ENCODE measurements at regions not wholly inside any gene's neighbourhood (a gene's known extent, or its start where the extent isn't known, plus 50 kb on each side); places are given as distances from the start of the nearest gene placed in this dataset.

DNA sequence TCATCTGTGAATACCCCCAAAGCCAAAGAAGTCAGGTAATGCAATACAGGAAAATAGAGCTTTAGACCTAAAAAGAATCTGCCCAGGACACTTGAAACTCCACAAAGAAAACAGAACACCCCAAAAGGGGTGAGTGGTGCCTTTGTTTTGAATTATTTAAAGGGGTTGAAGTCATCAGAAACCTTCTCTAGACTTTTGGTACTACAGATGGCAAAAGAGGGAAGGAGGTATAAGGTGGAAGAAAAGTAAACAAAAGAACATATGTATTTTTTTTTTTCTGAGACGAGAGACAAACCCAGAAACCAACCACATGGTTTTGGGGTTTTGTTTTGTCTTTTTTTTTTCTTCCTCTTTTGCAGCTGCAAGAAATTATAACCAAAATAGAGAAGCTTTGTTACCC is 1477.8 kb downstream of the C4orf33 start:
- Histone ChIP-seq H3K4me3 (ENCODE audit: low read depth in 1 of 2, low read length in 2 of 2) (no peak overlapping the region), H3K36me3 (ENCODE audit: control insufficient read depth in 1 of 2, insufficient read depth in 2 of 2, low read length in 2 of 2) (no peaks in the 10 kb centered on the region), H3K9me3 (ENCODE audit: control insufficient read depth in 1 of 2, low read length in 2 of 2) (no peaks in the 10 kb centered on the region), H3K27me3 (ENCODE audit: control insufficient read depth in 1 of 2, insufficient read depth in 2 of 2, low read length in 2 of 2) (no peaks in the 10 kb centered on the region), H3K4me1 (ENCODE audit: control insufficient read depth in 1 of 2, insufficient read depth in 2 of 2, low read length in 2 of 2) (no peaks in the 10 kb centered on the region), H3K27ac (ENCODE audit: low read depth, low read length) (no peak overlapping the region), H3K9ac (ENCODE audit: low read depth in 1 of 2, low read length in 2 of 2) (no peak overlapping the region)

DNA sequence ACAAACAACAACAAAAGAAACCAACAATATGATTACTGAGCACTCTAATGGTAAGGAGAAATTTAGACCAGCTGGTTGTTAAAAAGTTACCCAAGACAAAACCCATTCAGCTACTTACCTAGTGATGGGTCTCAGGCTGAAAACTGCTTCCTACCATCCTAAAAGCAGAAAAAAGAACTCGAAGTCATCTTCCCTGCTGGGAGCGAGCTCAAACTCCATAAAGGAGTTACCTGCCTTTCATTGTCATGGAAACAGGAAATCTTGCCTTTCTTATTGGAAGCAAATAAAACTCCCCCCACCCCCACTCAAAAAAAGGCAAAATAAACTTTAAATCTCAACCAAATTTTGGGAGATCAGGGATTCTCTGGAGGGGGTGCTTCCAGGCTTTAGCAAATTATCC is 1478.3 kb downstream of the C4orf33 start:
- H3K9ac ChIP-seq (ENCODE audit: low read depth in 1 of 2, low read length in 2 of 2), result no peak overlapping the region
- no peaks in the 10 kb centered on the region for H3K36me3 ChIP-seq (ENCODE audit: control insufficient read depth in 1 of 2, insufficient read depth in 2 of 2, low read length in 2 of 2)
- no peaks in the 10 kb centered on the region for H3K9me3 ChIP-seq (ENCODE audit: control insufficient read depth in 1 of 2, low read length in 2 of 2)
- no peak overlapping the region for H3K27ac ChIP-seq (ENCODE audit: low read depth, low read length)
- H3K4me3 ChIP-seq (ENCODE audit: low read depth in 1 of 2, low read length in 2 of 2), result no peak overlapping the region
- H3K4me1 ChIP-seq (ENCODE audit: control insufficient read depth in 1 of 2, insufficient read depth in 2 of 2, low read length in 2 of 2), result no peaks in the 10 kb centered on the region
- no peaks in the 10 kb centered on the region for H3K27me3 ChIP-seq (ENCODE audit: control insufficient read depth in 1 of 2, insufficient read depth in 2 of 2, low read length in 2 of 2)

DNA sequence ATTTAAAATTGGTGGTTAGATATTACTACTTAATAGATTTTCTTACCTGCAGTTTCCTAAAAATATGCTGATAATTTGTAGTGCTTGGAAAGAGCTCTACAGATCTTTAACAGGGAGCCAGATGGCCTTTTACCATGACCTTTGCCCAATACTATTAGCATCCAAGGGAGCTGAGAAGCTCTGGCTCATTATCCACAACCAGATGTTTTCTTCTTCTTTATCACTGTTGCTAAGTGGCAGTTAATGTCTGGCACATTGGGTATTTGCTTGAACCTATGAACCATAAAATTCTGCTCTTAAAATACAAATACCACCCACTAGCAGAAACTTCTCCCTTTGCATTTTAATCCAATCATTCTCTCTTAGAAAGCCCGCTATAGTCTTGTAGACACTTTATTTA is 1480.3 kb downstream of the C4orf33 start:
- H3K4me1 ChIP-seq (ENCODE audit: control insufficient read depth in 1 of 2, insufficient read depth in 2 of 2, low read length in 2 of 2), result no peaks in the 10 kb centered on the region

DNA sequence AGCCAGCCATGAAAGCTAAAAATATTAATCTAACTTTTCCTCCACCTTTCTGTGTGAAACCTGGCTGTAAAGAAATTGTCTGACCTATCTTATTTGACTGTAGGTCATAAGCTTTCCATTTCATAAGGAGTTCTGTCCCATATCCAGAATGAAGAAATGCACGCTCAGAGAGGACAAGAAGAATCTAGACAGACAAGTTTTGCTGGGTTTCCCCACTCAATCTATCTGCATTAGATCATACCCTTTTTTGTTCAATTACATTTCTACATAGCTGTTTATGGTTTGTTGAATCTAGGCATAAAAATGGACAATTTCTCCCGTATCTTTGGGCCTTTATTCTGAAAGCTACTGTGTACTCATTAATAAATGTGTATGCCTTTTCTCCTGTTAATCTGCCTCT is 1495.1 kb downstream of the C4orf33 start:
- no peaks in the 10 kb centered on the region for H3K36me3 ChIP-seq (ENCODE audit: control insufficient read depth in 1 of 2, insufficient read depth in 2 of 2, low read length in 2 of 2)
- H3K9ac ChIP-seq (ENCODE audit: low read depth in 1 of 2, low read length in 2 of 2), result no peak overlapping the region
- no peaks in the 10 kb centered on the region for H3K9me3 ChIP-seq (ENCODE audit: control insufficient read depth in 1 of 2, low read length in 2 of 2)
- no peaks in the 10 kb centered on the region for H3K4me1 ChIP-seq (ENCODE audit: control insufficient read depth in 1 of 2, insufficient read depth in 2 of 2, low read length in 2 of 2)
- no peaks in the 10 kb centered on the region for H3K27me3 ChIP-seq (ENCODE audit: control insufficient read depth in 1 of 2, insufficient read depth in 2 of 2, low read length in 2 of 2)
- no peak overlapping the region for H3K4me3 ChIP-seq (ENCODE audit: low read depth in 1 of 2, low read length in 2 of 2)
- H3K27ac ChIP-seq (ENCODE audit: low read depth, low read length), result no peak overlapping the region

More for the DNA sequence above, 1480.3 kb downstream of the C4orf33 start:
- Histone ChIP-seq H3K27me3 (ENCODE audit: control insufficient read depth in 1 of 2, insufficient read depth in 2 of 2, low read length in 2 of 2) (no peaks in the 10 kb centered on the region), H3K9ac (ENCODE audit: low read depth in 1 of 2, low read length in 2 of 2) (no peak overlapping the region), H3K36me3 (ENCODE audit: control insufficient read depth in 1 of 2, insufficient read depth in 2 of 2, low read length in 2 of 2) (no peaks in the 10 kb centered on the region), H3K9me3 (ENCODE audit: control insufficient read depth in 1 of 2, low read length in 2 of 2) (no peaks in the 10 kb centered on the region), H3K4me3 (ENCODE audit: low read depth in 1 of 2, low read length in 2 of 2) (no peak overlapping the region), H3K27ac (ENCODE audit: low read depth, low read length) (no peak overlapping the region)

DNA sequence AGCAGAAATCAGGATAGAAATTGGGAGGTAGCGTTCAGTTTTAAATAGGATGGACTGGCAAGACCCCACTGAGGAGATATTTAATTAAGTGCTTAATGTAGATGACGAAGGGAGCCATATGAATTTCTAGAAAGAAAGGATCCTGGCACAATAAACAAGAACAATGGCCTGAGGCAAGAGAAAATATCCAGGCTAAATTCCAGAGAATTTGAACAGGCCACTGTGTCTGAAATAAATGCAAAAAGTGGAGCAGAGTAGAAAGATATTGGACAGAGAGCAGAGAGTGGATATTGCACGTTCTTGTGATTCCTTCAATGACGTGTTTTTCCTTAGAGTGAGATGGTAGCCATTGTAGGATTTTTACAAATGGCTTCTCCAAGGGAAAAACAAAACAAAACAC is 1504.8 kb downstream of the C4orf33 start:
- no peak overlapping the region for H3K4me3 ChIP-seq (ENCODE audit: low read depth in 1 of 2, low read length in 2 of 2)
- no peaks in the 10 kb centered on the region for H3K9me3 ChIP-seq (ENCODE audit: control insufficient read depth in 1 of 2, low read length in 2 of 2)
- H3K9ac ChIP-seq (ENCODE audit: low read depth in 1 of 2, low read length in 2 of 2), result no peak overlapping the region
- H3K27me3 ChIP-seq (ENCODE audit: control insufficient read depth in 1 of 2, insufficient read depth in 2 of 2, low read length in 2 of 2), result no peaks in the 10 kb centered on the region
- no peaks in the 10 kb centered on the region for H3K4me1 ChIP-seq (ENCODE audit: control insufficient read depth in 1 of 2, insufficient read depth in 2 of 2, low read length in 2 of 2)
- H3K27ac ChIP-seq (ENCODE audit: low read depth, low read length), result no peak overlapping the region
- no peaks in the 10 kb centered on the region for H3K36me3 ChIP-seq (ENCODE audit: control insufficient read depth in 1 of 2, insufficient read depth in 2 of 2, low read length in 2 of 2)

DNA sequence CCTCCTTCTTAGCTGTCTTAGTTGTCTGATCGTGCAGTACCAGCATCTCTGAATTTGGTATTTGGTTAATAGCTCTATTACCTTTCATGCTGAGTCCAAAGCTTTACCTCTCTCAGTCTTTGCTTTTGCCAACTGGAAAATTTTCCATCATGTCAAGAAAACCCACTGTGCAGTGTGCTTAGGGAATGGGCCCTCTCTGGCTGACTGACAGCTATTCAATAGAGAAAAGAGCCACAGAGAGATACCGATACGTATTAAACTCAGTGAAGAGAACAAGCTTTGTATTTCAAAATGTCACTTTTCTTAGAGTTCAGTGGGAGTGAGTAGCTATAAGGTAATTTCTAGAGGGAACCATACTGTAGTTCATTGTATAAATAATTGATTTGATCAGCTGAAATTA is 1507.1 kb downstream of the C4orf33 start:
- Histone ChIP-seq H3K9me3 (ENCODE audit: control insufficient read depth in 1 of 2, low read length in 2 of 2) (no peaks in the 10 kb centered on the region), H3K36me3 (ENCODE audit: control insufficient read depth in 1 of 2, insufficient read depth in 2 of 2, low read length in 2 of 2) (no peaks in the 10 kb centered on the region), H3K4me3 (ENCODE audit: low read depth in 1 of 2, low read length in 2 of 2) (no peak overlapping the region), H3K27ac (ENCODE audit: low read depth, low read length) (no peak overlapping the region), H3K9ac (ENCODE audit: low read depth in 1 of 2, low read length in 2 of 2) (no peak overlapping the region), H3K4me1 (ENCODE audit: control insufficient read depth in 1 of 2, insufficient read depth in 2 of 2, low read length in 2 of 2) (no peaks in the 10 kb centered on the region), H3K27me3 (ENCODE audit: control insufficient read depth in 1 of 2, insufficient read depth in 2 of 2, low read length in 2 of 2) (no peaks in the 10 kb centered on the region)

DNA sequence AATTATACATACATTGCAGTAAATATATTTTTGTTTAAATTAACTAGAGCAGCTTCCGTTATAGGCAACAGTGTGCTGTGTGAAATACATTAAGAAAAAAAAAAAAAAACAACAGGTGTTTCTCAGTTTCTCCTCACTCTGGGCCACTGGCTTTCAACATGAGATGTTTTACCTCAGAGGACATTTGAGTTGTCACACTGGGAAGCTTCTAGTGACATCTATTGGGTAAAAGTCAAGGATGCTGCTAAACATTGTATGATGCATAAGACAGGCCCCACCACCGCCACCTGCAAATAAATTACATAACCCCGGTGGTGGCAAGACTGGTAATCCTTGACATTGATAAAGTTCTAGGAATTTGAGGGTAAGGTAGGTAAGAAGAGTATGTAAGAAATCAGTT is 1512.2 kb downstream of the C4orf33 start:
- Histone ChIP-seq H3K36me3 (ENCODE audit: control insufficient read depth in 1 of 2, insufficient read depth in 2 of 2, low read length in 2 of 2) (no peaks in the 10 kb centered on the region), H3K4me1 (ENCODE audit: control insufficient read depth in 1 of 2, insufficient read depth in 2 of 2, low read length in 2 of 2) (no peaks in the 10 kb centered on the region), H3K27me3 (ENCODE audit: control insufficient read depth in 1 of 2, insufficient read depth in 2 of 2, low read length in 2 of 2) (no peaks in the 10 kb centered on the region), H3K27ac (ENCODE audit: low read depth, low read length) (no peak overlapping the region), H3K4me3 (ENCODE audit: low read depth in 1 of 2, low read length in 2 of 2) (no peak overlapping the region), H3K9ac (ENCODE audit: low read depth in 1 of 2, low read length in 2 of 2) (no peak overlapping the region), H3K9me3 (ENCODE audit: control insufficient read depth in 1 of 2, low read length in 2 of 2) (no peaks in the 10 kb centered on the region)

DNA sequence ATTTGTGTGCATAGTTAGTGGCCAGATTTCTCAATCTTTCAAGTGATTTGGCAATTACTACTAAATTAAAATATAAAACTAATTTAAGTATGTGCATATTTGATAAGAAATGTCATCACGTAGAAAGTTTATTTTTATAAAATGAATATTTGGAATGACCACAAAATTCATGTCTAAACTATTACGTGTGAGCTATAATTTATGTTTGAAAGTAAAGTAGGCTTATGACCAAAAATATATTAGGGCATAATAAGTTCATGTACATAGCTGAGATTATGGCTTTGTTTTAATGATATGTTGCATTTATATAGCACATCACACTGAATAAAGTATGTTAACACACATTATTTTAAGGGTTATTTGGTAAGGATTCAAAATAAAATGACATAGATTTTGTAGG is 1532.6 kb downstream of the C4orf33 start:
- H3K27ac ChIP-seq (ENCODE audit: low read depth, low read length), result no peak overlapping the region
- no peaks in the 10 kb centered on the region for H3K4me1 ChIP-seq (ENCODE audit: control insufficient read depth in 1 of 2, insufficient read depth in 2 of 2, low read length in 2 of 2)
- no peaks in the 10 kb centered on the region for H3K36me3 ChIP-seq (ENCODE audit: control insufficient read depth in 1 of 2, insufficient read depth in 2 of 2, low read length in 2 of 2)
- no peaks in the 10 kb centered on the region for H3K27me3 ChIP-seq (ENCODE audit: control insufficient read depth in 1 of 2, insufficient read depth in 2 of 2, low read length in 2 of 2)
- H3K9ac ChIP-seq (ENCODE audit: low read depth in 1 of 2, low read length in 2 of 2), result no peak overlapping the region
- H3K4me3 ChIP-seq (ENCODE audit: low read depth in 1 of 2, low read length in 2 of 2), result no peak overlapping the region
- peaks cover 0 to 6% of the 10 kb centered on the region in 2 donors for H3K9me3 ChIP-seq (ENCODE audit: control insufficient read depth in 1 of 2, low read length in 2 of 2)

DNA sequence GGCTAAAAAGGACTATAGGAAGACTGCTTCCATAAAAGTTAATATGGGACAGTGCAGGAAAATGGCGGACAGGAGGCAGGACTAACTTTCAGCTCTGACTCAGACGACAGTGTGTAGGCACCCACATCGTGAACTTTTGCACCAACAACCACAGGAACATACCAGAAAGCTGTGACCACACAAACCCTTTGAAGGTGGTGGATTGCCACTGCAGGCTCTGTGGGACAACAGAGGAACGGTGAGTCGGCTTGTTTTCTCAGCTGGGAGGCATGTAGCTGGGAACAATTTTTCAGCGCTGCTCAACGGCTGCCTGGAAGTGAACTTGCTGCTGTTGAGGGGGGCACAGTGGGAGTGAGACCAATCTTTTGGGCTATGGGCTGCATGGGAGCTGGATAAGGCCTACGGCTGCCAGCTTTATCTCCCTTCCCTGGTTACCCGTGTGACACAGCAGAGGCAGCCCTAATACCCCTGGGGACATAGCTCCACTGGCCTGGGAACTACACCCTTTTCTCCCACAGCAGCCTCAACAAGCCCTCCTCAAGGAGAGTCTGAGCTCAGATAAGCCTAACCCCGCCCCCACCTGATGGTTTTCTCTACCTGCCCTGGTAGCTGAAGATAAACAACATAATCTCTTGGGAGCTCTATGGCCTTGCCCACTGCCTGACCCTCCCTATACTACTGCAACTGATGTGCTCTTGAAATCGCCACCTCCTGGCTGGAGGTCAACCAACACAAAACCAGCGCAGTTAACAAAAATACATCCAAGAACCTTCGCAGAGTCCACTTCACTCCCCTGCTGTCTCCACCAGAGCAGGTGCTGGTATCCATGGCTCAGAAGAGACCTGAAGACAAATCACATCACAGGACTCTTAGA is 1537.0 kb downstream of the C4orf33 start:
- Histone ChIP-seq H3K27ac (ENCODE audit: low read depth, low read length) (no peak overlapping the region), H3K4me1 (ENCODE audit: control insufficient read depth in 1 of 2, insufficient read depth in 2 of 2, low read length in 2 of 2) (no peaks in the 10 kb centered on the region), H3K4me3 (ENCODE audit: low read depth in 1 of 2, low read length in 2 of 2) (no peak overlapping the region), H3K9ac (ENCODE audit: low read depth in 1 of 2, low read length in 2 of 2) (no peak overlapping the region), H3K27me3 (ENCODE audit: control insufficient read depth in 1 of 2, insufficient read depth in 2 of 2, low read length in 2 of 2) (no peaks in the 10 kb centered on the region), H3K9me3 (ENCODE audit: control insufficient read depth in 1 of 2, low read length in 2 of 2) (peaks cover 0 to 6% of the 10 kb centered on the region in 2 donors), H3K36me3 (ENCODE audit: control insufficient read depth in 1 of 2, insufficient read depth in 2 of 2, low read length in 2 of 2) (no peaks in the 10 kb centered on the region)

DNA sequence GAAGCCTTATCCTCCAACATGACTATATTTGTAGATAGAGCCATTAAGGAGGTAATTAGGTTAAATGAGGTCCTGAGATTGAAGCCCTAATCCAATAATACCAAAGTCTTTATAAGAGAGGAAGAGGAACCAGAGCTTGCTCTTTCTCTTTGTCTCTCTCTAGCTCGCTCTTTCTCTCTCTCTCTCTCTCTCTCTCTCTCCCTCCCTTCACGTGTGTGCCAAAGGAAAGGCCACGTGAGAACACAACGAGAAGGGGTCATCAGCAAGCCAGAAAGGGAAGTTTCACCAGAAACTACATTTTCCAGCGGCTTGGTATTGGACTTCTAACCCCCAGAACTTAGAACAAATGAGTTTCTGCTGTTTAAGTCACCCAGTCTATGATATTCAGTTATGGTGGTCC is 1540.5 kb downstream of the C4orf33 start:
- Histone ChIP-seq H3K27ac (ENCODE audit: low read depth, low read length) (no peak overlapping the region), H3K36me3 (ENCODE audit: control insufficient read depth in 1 of 2, insufficient read depth in 2 of 2, low read length in 2 of 2) (no peaks in the 10 kb centered on the region), H3K9ac (ENCODE audit: low read depth in 1 of 2, low read length in 2 of 2) (no peak overlapping the region), H3K9me3 (ENCODE audit: control insufficient read depth in 1 of 2, low read length in 2 of 2) (peaks cover 0 to 6% of the 10 kb centered on the region in 2 donors), H3K27me3 (ENCODE audit: control insufficient read depth in 1 of 2, insufficient read depth in 2 of 2, low read length in 2 of 2) (no peaks in the 10 kb centered on the region), H3K4me1 (ENCODE audit: control insufficient read depth in 1 of 2, insufficient read depth in 2 of 2, low read length in 2 of 2) (no peaks in the 10 kb centered on the region), H3K4me3 (ENCODE audit: low read depth in 1 of 2, low read length in 2 of 2) (no peak overlapping the region)
